ENCODE measurements at regions not wholly inside any gene's neighbourhood (a gene's known extent, or its start where the extent isn't known, plus 50 kb on each side); places are given as distances from the start of the nearest gene placed in this dataset.

GRCh38 chr6:1191141-1191630, 120.7 kb upstream of the FOXQ1 start (continued):
- no peak for TF ChIP-seq MEF2A (IDR thresholded peaks at IDR 0.05; ENCODE audit: insufficient read depth, low read depth, low read length)
- TF ChIP-seq SPI1 (IDR thresholded peaks at IDR 0.05; ENCODE audit: borderline replicate concordance, insufficient read depth, low read depth, low read length) = no peak

GRCh38 chr6:1190366-1190765, 121.5 kb upstream of the FOXQ1 start:
- intact Hi-C loops (cut with micrococcal nuclease; ENCODE audit: unreplicated experiment) (no loop called here), in situ Hi-C loops (cut with MboI) (no loop called here)
- ATAC-seq = no peak
- FAIRE-seq = no peak
- BruUV-seq (replicated peaks) = no TSS peak
- POLR2A ChIA-PET = no interaction called here
- DNase-seq (ENCODE audit: low read depth, low spot score) = no peak
- Histone ChIP-seq H3K4me1 (ENCODE audit: control insufficient read depth, insufficient read depth, low read length) (no peaks in the 10 kb centered on the region), H3K79me2 (ENCODE audit: control insufficient read depth, insufficient read depth, low read length) (no peaks in the 10 kb centered on the region), H3K9ac (ENCODE audit: control insufficient read depth, insufficient read depth, low read length) (no peak overlapping the region), H3K27ac (ENCODE audit: control insufficient read depth, insufficient read depth) (no peak overlapping the region), H3K4me2 (ENCODE audit: control insufficient read depth, insufficient read depth) (no peak overlapping the region), H4K20me1 (ENCODE audit: control insufficient read depth, insufficient read depth) (no peaks in the 10 kb centered on the region), H3K27me3 (replicated peaks in 1 of 2; ENCODE audit: control insufficient read depth in 2 of 2, insufficient read depth in 2 of 2, low read length in 1 of 2) (no peaks in the 10 kb centered on the region), H3K9me3 (replicated peaks; ENCODE audit: control insufficient read depth, insufficient read depth, low read length) (no peaks in the 10 kb centered on the region; the same call in 2 of the 3 replicates), H3K36me3 (ENCODE audit: control insufficient read depth in 2 of 2, insufficient read depth in 2 of 2, low read length in 1 of 2) (no peaks in the 10 kb centered on the region), H2AFZ (ENCODE audit: control insufficient read depth, low read depth, low read length) (no peak overlapping the region), H3K4me3 (no peak overlapping the region)
- CTCF ChIA-PET = no interaction called here
- RAD21 ChIA-PET (ENCODE audit: unreplicated experiment) = no interaction called here
- SMC1A ChIA-PET (ENCODE audit: uncharacterized antibody, unreplicated experiment) = no interaction called here
- 24% methylated on average over 5 of the region's 5 CpGs for WGBS (ENCODE audit: insufficient coverage, insufficient replicate concordance, low lambda C conversion rate, missing lambda C conversion rate)
- no peak for TF ChIP-seq TCF7 (IDR thresholded peaks at IDR 0.05; ENCODE audit: borderline replicate concordance)
- TF ChIP-seq ZNF622 (IDR thresholded peaks at IDR 0.05) = no peak
- TF ChIP-seq SRF (IDR thresholded peaks at IDR 0.05; ENCODE audit: low read depth in 2 of 2, low read length in 2 of 2) = no peak
- TF ChIP-seq ZBTB40 (IDR thresholded peaks at IDR 0.05; ENCODE audit: borderline replicate concordance) = no peak
- no peak for TF ChIP-seq SP1 (IDR thresholded peaks at IDR 0.05; ENCODE audit: low read depth, low read length)
- TF ChIP-seq, protein P1, sequence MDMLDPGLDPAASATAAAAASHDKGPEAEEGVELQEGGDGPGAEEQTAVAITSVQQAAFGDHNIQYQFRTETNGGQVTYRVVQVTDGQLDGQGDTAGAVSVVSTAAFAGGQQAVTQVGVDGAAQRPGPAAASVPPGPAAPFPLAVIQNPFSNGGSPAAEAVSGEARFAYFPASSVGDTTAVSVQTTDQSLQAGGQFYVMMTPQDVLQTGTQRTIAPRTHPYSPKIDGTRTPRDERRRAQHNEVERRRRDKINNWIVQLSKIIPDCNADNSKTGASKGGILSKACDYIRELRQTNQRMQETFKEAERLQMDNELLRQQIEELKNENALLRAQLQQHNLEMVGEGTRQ (IDR thresholded peaks at IDR 0.05; ENCODE audit: borderline replicate concordance, low read depth, low read length) = no peak
- TF ChIP-seq, protein P2, sequence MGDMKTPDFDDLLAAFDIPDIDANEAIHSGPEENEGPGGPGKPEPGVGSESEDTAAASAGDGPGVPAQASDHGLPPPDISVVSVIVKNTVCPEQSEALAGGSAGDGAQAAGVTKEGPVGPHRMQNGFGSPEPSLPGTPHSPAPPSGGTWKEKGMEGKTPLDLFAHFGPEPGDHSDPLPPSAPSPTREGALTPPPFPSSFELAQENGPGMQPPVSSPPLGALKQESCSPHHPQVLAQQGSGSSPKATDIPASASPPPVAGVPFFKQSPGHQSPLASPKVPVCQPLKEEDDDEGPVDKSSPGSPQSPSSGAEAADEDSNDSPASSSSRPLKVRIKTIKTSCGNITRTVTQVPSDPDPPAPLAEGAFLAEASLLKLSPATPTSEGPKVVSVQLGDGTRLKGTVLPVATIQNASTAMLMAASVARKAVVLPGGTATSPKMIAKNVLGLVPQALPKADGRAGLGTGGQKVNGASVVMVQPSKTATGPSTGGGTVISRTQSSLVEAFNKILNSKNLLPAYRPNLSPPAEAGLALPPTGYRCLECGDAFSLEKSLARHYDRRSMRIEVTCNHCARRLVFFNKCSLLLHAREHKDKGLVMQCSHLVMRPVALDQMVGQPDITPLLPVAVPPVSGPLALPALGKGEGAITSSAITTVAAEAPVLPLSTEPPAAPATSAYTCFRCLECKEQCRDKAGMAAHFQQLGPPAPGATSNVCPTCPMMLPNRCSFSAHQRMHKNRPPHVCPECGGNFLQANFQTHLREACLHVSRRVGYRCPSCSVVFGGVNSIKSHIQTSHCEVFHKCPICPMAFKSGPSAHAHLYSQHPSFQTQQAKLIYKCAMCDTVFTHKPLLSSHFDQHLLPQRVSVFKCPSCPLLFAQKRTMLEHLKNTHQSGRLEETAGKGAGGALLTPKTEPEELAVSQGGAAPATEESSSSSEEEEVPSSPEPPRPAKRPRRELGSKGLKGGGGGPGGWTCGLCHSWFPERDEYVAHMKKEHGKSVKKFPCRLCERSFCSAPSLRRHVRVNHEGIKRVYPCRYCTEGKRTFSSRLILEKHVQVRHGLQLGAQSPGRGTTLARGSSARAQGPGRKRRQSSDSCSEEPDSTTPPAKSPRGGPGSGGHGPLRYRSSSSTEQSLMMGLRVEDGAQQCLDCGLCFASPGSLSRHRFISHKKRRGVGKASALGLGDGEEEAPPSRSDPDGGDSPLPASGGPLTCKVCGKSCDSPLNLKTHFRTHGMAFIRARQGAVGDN (IDR thresholded peaks at IDR 0.05) = no peak
- no peak for TF ChIP-seq NFYA (IDR thresholded peaks at IDR 0.05; ENCODE audit: borderline replicate concordance, low read depth, low read length)
- TF ChIP-seq CREB1 (IDR thresholded peaks at IDR 0.05; ENCODE audit: low read depth) = no peak
- TF ChIP-seq, protein P3, sequence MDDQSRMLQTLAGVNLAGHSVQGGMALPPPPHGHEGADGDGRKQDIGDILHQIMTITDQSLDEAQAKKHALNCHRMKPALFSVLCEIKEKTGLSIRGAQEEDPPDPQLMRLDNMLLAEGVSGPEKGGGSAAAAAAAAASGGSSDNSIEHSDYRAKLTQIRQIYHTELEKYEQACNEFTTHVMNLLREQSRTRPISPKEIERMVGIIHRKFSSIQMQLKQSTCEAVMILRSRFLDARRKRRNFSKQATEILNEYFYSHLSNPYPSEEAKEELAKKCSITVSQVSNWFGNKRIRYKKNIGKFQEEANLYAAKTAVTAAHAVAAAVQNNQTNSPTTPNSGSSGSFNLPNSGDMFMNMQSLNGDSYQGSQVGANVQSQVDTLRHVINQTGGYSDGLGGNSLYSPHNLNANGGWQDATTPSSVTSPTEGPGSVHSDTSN (IDR thresholded peaks at IDR 0.05; ENCODE audit: insufficient replicate concordance, low read depth, low read length) = no peak
- no peak for TF ChIP-seq PAX5 (IDR thresholded peaks at IDR 0.05; ENCODE audit: borderline replicate concordance, low read depth, low read length)

Measured in GM12878 (cell line).